K562 (cell line): ENCODE measurements at regions not wholly inside any gene's neighbourhood (a gene's known extent, or its start where the extent isn't known, plus 50 kb on each side); places are given as distances from the start of the nearest gene placed in this dataset.

ENCODE experiments used
- ATAC-seq: fragments of 200-7000 bp; cut with Tn5 transposase; 3 replicates; pipeline ENCODE4 v1.9.1; 2020; ENCODE audit warnings: moderate library complexity
- BruUV-seq: library from RNA; stranded (reverse); fragments of 400-500 nt; replicated peaks from 2 replicates; lab custom pipeline; 2021; lab: Mats Ljungman, UMichigan
- CTCF ChIA-PET: fragments of 300-600 bp; formaldehyde crosslinking; extraction: SDS; loops from one replicate; lab custom pipeline; 2021; ENCODE audit warnings: low intra/inter-chr PET ratio; lab: Yijun Ruan, JAX
- POLR2A ChIA-PET: fragments of 300-600, 350-650 bp; sonication (Branson Sonifier 250); formaldehyde crosslinking; extraction: SDS; loops from one replicate; lab custom pipeline; 2021; ENCODE audit warnings: antibody characterized with exemption, inconsistent platforms; lab: Yijun Ruan, JAX
- DNase-seq, 4 experiments: peaks; one replicate each; pipeline versions ENCODE4 v3.0.0 to v3.0.0-alpha.2; 2011 to 2018; ENCODE audit warnings: low spot score in 3 of 4, mixed read lengths in 3 of 4; ENCODE audit errors: extremely low read depth in 1 of 4
- FAIRE-seq: peaks from 2 replicates; lab custom pipeline; 2011; peaks lifted over from hg19 to GRCh38; lab: Jason Lieb, UNC
- H2AFZ ChIP-seq: 2 replicates; pipeline ENCODE4 v1.6.0; 2011; ENCODE audit warnings: low read depth, low read length, control low read depth, inconsistent platforms
- H3K27ac ChIP-seq: fragments of 200-600 bp; 3 replicates; pipeline ENCODE4 v1.8.0; 2011; ENCODE audit warnings: low read depth, mild to moderate bottlenecking, control low read depth, inconsistent platforms, low read length, moderate library complexity, mixed read lengths; ENCODE audit errors: extremely low read depth
- H3K27me3 ChIP-seq, 2 experiments: fragments of 300-600 bp in 1 of 2; 2 replicates in 1 of 2; 3 replicates in 1 of 2; pipeline versions ENCODE4 v1.6.0 to v1.8.0; 2011; ENCODE audit warnings: inconsistent platforms in 2 of 2, low read length in 2 of 2, mild to moderate bottlenecking in 1 of 2, mixed read lengths in 1 of 2, moderate library complexity in 1 of 2; ENCODE audit not compliant: control insufficient read depth in 2 of 2, insufficient read depth in 2 of 2
- H3K36me3 ChIP-seq: fragments of 300-600 bp; 3 replicates; pipeline ENCODE4 v1.8.0; 2011; ENCODE audit warnings: mild to moderate bottlenecking, low read length, inconsistent platforms; ENCODE audit not compliant: control insufficient read depth, insufficient read depth
- H3K4me1 ChIP-seq, 2 experiments: fragments of 200-600 bp in 1 of 2; replicated peaks in 1 of 2; 2 replicates in 1 of 2; 3 replicates in 1 of 2; pipeline versions ENCODE4 v1.5.1 to v1.8.0; 2011; ENCODE audit warnings: inconsistent platforms in 2 of 2, low read length in 2 of 2, mild to moderate bottlenecking in 1 of 2, mixed read lengths in 1 of 2, moderate library complexity in 1 of 2; ENCODE audit not compliant: control insufficient read depth in 2 of 2, insufficient read depth in 2 of 2
- H3K4me2 ChIP-seq: 2 replicates; pipeline ENCODE4 v1.6.1; 2011; ENCODE audit warnings: low read length, control low read depth, inconsistent platforms, mixed read lengths; ENCODE audit not compliant: insufficient read depth
- H3K4me3 ChIP-seq: fragments of 200-600 bp; sonication (generic), shearing (Covaris generic); 2 replicates; pipeline ENCODE4 v1.5.1; 2016; ENCODE audit warnings: control low read depth, inconsistent platforms
- H3K79me2 ChIP-seq: fragments of 200-600 bp; 3 replicates; pipeline ENCODE4 v1.8.0; 2011; ENCODE audit warnings: low read length, inconsistent platforms; ENCODE audit not compliant: control insufficient read depth, insufficient read depth
- H3K9ac ChIP-seq, 2 experiments: 2 replicates each; pipeline versions ENCODE4 v1.6.0 to v1.6.1; 2011; ENCODE audit warnings: low read depth in 2 of 2, low read length in 2 of 2, control low read depth in 1 of 2, inconsistent platforms in 1 of 2, mild to moderate bottlenecking in 1 of 2, mixed read lengths in 1 of 2; ENCODE audit not compliant: insufficient read depth in 1 of 2
- H3K9me1 ChIP-seq: one replicate; pipeline ENCODE4 v1.6.0; 2011; ENCODE audit warnings: inconsistent platforms, mild to moderate bottlenecking, low read length, moderate library complexity; ENCODE audit not compliant: control insufficient read depth, insufficient read depth
- H3K9me3 ChIP-seq: replicated peaks from 2 replicates; pipeline ENCODE4 v1.5.1; 2011; ENCODE audit warnings: low read depth, low read length, inconsistent platforms; ENCODE audit not compliant: control insufficient read depth, insufficient read depth
- H4K20me1 ChIP-seq: replicated peaks from 2 replicates; pipeline ENCODE4 v1.6.1; 2011; ENCODE audit warnings: low read length, inconsistent platforms, mixed read lengths; ENCODE audit not compliant: control insufficient read depth, insufficient read depth
- BMI1 ChIP-seq: fragments of 150-350 bp; IDR thresholded peaks from 2 replicates; pipeline ENCODE4 v1.6.1; 2014; ENCODE audit warnings: low read length
- CAMTA2 ChIP-seq: fragments of 250-450 bp; sonication (Bioruptor Pico); conservative IDR thresholded peaks from 2 replicates; pipeline ENCODE4 v1.5.1; 2022
- RAD51 ChIP-seq: fragments of 450-650 bp; IDR thresholded peaks from 2 replicates; pipeline ENCODE4 v1.7.1; 2016; ENCODE audit warnings: low read depth, mild to moderate bottlenecking, borderline replicate concordance
- SAFB ChIP-seq: fragments of 200-400 bp; formaldehyde crosslinking; IDR thresholded peaks from 2 replicates; pipeline ENCODE4 v1.6.1; 2017; ENCODE audit warnings: low read depth, low read length, borderline replicate concordance
- ZNF184 ChIP-seq: sonication (generic); formaldehyde crosslinking; IDR thresholded peaks from 2 replicates; pipeline ENCODE4 v1.5.0; 2020; ENCODE audit warnings: missing genetic modification reagents
- ZNF785 ChIP-seq: fragments of 250-450 bp; sonication (Bioruptor Pico); IDR thresholded peaks from 2 replicates; pipeline ENCODE4 v1.4.0; 2020; ENCODE audit warnings: mild to moderate bottlenecking
- WGBS: fragments of 100-300 bp; shearing (Covaris generic); methylation state at CpG from one replicate; pipeline ENCODE4 v1.1.6; 2016; ENCODE audit warnings: low coverage, mixed read lengths; ENCODE audit not compliant: insufficient coverage; ENCODE audit errors: missing lambda C conversion rate; 5-methylcytosine and 5-hydroxymethylcytosine counted together
- in situ Hi-C: fragments of 300-500 bp; cut with MboI; formaldehyde crosslinking; loops from 4 replicates; pipeline ENCODE4 v1.15.0; 2018; ENCODE audit warnings: inconsistent platforms, mixed read lengths
- intact Hi-C: fragments of 100-400 bp; cut with micrococcal nuclease; formaldehyde crosslinking; loops from 2 replicates; pipeline ENCODE4 v1.14.2; 2022
- TF ChIP-seq, protein P1 (sequence below): fragments of 450-650 bp; IDR thresholded peaks from 2 replicates; pipeline ENCODE4 v1.6.1; 2017; ENCODE audit warnings: antibody characterized with exemption

DNA sequence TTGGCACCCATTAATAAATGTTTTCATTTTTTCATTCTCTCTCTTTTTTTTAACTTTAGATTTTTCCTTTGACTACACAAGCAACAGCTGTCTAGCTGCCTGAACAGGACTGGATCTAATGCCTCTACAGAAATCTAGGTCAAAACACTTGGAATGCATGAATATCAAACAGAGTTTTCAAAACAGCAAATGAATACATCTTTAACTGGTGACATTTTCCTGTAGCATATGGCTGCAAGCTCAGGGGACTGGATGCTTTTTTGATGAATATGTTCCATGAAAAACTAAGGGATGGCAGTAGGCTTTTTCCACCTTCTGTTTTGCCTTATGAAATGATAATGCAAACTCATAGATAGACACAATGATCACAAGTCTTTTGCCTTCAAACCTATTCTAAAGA, 661.7 kb downstream of the MCTP2 start (continued):
- TF ChIP-seq, protein P1, sequence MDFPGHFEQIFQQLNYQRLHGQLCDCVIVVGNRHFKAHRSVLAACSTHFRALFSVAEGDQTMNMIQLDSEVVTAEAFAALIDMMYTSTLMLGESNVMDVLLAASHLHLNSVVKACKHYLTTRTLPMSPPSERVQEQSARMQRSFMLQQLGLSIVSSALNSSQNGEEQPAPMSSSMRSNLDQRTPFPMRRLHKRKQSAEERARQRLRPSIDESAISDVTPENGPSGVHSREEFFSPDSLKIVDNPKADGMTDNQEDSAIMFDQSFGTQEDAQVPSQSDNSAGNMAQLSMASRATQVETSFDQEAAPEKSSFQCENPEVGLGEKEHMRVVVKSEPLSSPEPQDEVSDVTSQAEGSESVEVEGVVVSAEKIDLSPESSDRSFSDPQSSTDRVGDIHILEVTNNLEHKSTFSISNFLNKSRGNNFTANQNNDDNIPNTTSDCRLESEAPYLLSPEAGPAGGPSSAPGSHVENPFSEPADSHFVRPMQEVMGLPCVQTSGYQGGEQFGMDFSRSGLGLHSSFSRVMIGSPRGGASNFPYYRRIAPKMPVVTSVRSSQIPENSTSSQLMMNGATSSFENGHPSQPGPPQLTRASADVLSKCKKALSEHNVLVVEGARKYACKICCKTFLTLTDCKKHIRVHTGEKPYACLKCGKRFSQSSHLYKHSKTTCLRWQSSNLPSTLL, result no peak
- TF ChIP-seq SAFB, result no peak
- TF ChIP-seq ZNF184, result no peak
- TF ChIP-seq RAD51, result no peak

DNA sequence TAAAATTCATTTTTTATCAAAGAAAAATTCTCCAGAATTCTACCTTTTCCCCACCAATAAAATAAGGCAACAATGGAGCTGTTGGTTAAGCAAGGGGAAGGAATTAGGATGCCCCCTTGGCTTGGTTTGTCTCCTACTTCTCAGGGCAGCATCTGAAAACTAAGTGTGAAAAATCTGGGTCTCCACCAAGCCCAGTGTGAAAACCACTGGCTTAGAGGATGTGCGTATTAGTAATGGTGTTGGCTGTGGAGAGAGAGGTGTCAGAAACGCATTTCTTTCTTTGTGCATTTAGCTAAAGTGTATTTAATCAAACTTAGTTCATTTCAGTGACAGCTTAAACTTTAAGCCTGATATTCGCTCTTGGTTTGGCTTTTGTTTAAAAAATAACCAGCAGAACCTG, 662.7 kb downstream of the MCTP2 start:
- CTCF ChIA-PET, result no interaction called here
- ATAC-seq (no peak), DNase-seq (no peak), FAIRE-seq (no peak)
- Histone ChIP-seq H2AFZ (no peak overlapping the region), H3K9me3 (no peaks in the 10 kb centered on the region), H3K79me2 (peaks cover 47% of the 10 kb centered on the region), H3K4me2 (no peak overlapping the region), H3K4me3 (no peak overlapping the region), H3K27me3 (no peaks in the 10 kb centered on the region), H3K36me3 (peaks cover 15% of the 10 kb centered on the region; the same call in 2 of the 3 replicates), H3K9me1 (no peaks in the 10 kb centered on the region), H4K20me1 (no peaks in the 10 kb centered on the region), H3K27ac (no peak overlapping the region), H3K4me1 (peaks cover 0 to 5% of the 10 kb centered on the region in 2 experiments; a peak in 1 of 5 replicates), H3K9ac (no peak overlapping the region)
- intact Hi-C loops, result no loop called here
- WGBS, result 88% methylated on average over 3 of the region's 3 CpGs
- TF ChIP-seq BMI1, result no peak
- TF ChIP-seq CAMTA2 (CRISPR knock-in tag), result no peak
- TF ChIP-seq, protein P1, result no peak
- no peak for TF ChIP-seq ZNF785
- no TSS peak for BruUV-seq
- in situ Hi-C loops, result no loop called here
- POLR2A ChIA-PET, result interaction anchor here (0.6 to 1.5 kb wide), 2 partner anchors 23 to 1996 kb away, joined by 3 to 4 read pairs; no protein-coding TSS in a partner anchor
